Endothelial cell of umbilical vein (primary cell): ENCODE measurements at regions not wholly inside any gene's neighbourhood (a gene's known extent, or its start where the extent isn't known, plus 50 kb on each side); places are given as distances from the start of the nearest gene placed in this dataset.

Source experiments
- EZH2 ChIP-seq: IDR thresholded peaks from 2 replicates; pipeline ENCODE4 v1.6.1; 2012; ENCODE audit warnings: borderline replicate concordance, low read depth, mild to moderate bottlenecking, moderate library complexity, low read length, inconsistent platforms; ENCODE audit not compliant: severe bottlenecking
- FOS ChIP-seq: IDR thresholded peaks from 2 replicates; pipeline ENCODE4 v1.6.1; 2011; ENCODE audit warnings: mild to moderate bottlenecking, low read length, moderate library complexity, borderline replicate concordance; ENCODE audit not compliant: insufficient read depth
- GATA2 ChIP-seq: IDR thresholded peaks from 2 replicates; pipeline ENCODE4 v1.7.0; 2011; ENCODE audit warnings: low read depth, mild to moderate bottlenecking, moderate library complexity, mixed read lengths, low read length; ENCODE audit not compliant: insufficient read length, insufficient read depth
- JUN ChIP-seq: IDR thresholded peaks from 2 replicates; pipeline ENCODE4 v1.6.1; 2011; ENCODE audit warnings: borderline replicate concordance, low read depth; ENCODE audit not compliant: insufficient read length, insufficient read depth
- MYC ChIP-seq: IDR thresholded peaks from one replicate; pipeline ENCODE4 v1.6.1; 2011; ENCODE audit warnings: mild to moderate bottlenecking, low read depth, low read length
- POLR2A ChIP-seq: IDR thresholded peaks from 2 replicates; pipeline ENCODE4 v1.6.1; 2012; ENCODE audit warnings: low read depth, mild to moderate bottlenecking, control low read depth, low read length
- POLR2AphosphoS5 ChIP-seq: IDR thresholded peaks from 2 replicates; pipeline ENCODE4 v1.6.1; 2012; ENCODE audit warnings: low read depth, mild to moderate bottlenecking, control low read depth, low read length, moderate library complexity; ENCODE audit not compliant: insufficient read depth
- TF ChIP-seq, protein P1 (sequence below), 2 donors: IDR thresholded peaks; 1 replicate in 1 of 2; 2 replicates in 1 of 2; pipeline ENCODE4 v1.5.1; 2011; ENCODE audit warnings: low read length in 2 of 2, mild to moderate bottlenecking in 2 of 2, moderate library complexity in 2 of 2, control low read depth in 1 of 2, inconsistent platforms in 1 of 2, low read depth in 1 of 2; ENCODE audit not compliant: insufficient read depth in 1 of 2; ENCODE audit errors: extremely low read depth in 1 of 2
- TF ChIP-seq, protein P2 (sequence below): IDR thresholded peaks from 2 replicates; pipeline ENCODE4 v1.6.1; 2011; ENCODE audit not compliant: insufficient read depth, insufficient read length

DNA sequence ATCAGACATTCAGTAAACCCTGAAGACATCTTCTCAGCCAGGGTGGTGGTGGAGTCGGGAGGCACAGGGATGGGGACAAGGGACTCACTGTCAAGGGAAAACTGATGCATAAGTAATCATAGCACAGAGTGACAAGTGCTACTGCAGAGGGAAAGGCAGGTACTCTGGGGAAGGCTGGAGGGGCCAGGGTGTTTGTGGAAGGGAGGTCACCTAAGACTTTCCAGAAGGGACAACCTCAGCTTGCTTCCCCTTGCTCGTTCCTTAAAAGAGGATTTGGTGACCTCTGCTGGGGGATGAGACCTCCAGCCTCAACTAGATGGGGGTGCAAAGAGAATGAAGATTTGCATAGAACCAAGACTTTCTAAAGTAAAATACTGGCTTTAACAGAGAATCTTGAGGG is 99.5 kb downstream of the SLC4A3 start:
- TF ChIP-seq, protein P1, sequence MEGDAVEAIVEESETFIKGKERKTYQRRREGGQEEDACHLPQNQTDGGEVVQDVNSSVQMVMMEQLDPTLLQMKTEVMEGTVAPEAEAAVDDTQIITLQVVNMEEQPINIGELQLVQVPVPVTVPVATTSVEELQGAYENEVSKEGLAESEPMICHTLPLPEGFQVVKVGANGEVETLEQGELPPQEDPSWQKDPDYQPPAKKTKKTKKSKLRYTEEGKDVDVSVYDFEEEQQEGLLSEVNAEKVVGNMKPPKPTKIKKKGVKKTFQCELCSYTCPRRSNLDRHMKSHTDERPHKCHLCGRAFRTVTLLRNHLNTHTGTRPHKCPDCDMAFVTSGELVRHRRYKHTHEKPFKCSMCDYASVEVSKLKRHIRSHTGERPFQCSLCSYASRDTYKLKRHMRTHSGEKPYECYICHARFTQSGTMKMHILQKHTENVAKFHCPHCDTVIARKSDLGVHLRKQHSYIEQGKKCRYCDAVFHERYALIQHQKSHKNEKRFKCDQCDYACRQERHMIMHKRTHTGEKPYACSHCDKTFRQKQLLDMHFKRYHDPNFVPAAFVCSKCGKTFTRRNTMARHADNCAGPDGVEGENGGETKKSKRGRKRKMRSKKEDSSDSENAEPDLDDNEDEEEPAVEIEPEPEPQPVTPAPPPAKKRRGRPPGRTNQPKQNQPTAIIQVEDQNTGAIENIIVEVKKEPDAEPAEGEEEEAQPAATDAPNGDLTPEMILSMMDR (IDR thresholded peaks at IDR 0.05; ENCODE audit: extremely low read depth in 1 of 2, insufficient read depth in 1 of 2, low read depth in 1 of 2, low read length in 2 of 2): no peak
- TF ChIP-seq POLR2A (no peak), GATA2 (no peak), EZH2 (no peak), JUN (no peak), POLR2AphosphoS5 (no peak), MYC (no peak), FOS (no peak)
- TF ChIP-seq, protein P2, sequence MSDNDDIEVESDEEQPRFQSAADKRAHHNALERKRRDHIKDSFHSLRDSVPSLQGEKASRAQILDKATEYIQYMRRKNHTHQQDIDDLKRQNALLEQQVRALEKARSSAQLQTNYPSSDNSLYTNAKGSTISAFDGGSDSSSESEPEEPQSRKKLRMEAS: no peak
